H9 (cell line): ENCODE measurements at regions not wholly inside any gene's neighbourhood (a gene's known extent, or its start where the extent isn't known, plus 50 kb on each side); places are given as distances from the start of the nearest gene placed in this dataset.

ENCODE experiments used
- DNase-seq: peaks from one replicate; pipeline ENCODE4 v3.0.0-alpha.2; 2017
- H2AFZ ChIP-seq: one replicate; pipeline ENCODE4 v1.6.1; 2013; ENCODE audit warnings: mild to moderate bottlenecking, low read length, control low read depth, moderate library complexity
- H2AK5ac ChIP-seq: 2 replicates; pipeline ENCODE4 v1.6.1; 2013; ENCODE audit warnings: low read length, control low read depth, mixed read lengths; ENCODE audit not compliant: insufficient read length
- H2BK120ac ChIP-seq: one replicate; pipeline ENCODE4 v1.6.1; 2013; ENCODE audit warnings: low read depth, mild to moderate bottlenecking, low read length, control low read depth, inconsistent platforms; ENCODE audit not compliant: poor library complexity, severe bottlenecking
- H2BK12ac ChIP-seq: 2 replicates; pipeline ENCODE4 v1.6.1; 2013; ENCODE audit warnings: low read length, control low read depth, mixed read lengths, low read depth; ENCODE audit not compliant: insufficient read length
- H2BK15ac ChIP-seq: 2 replicates; pipeline ENCODE4 v1.6.1; 2013; ENCODE audit warnings: low read depth, low read length, control low read depth
- H2BK20ac ChIP-seq: one replicate; pipeline ENCODE4 v1.6.1; 2013; ENCODE audit warnings: low read depth, mild to moderate bottlenecking, low read length, control low read depth, inconsistent platforms; ENCODE audit not compliant: poor library complexity, severe bottlenecking
- H2BK5ac ChIP-seq: 2 replicates; pipeline ENCODE4 v1.6.1; 2013; ENCODE audit warnings: low read length, control low read depth, mixed read lengths; ENCODE audit not compliant: insufficient read length
- H3K14ac ChIP-seq: 2 replicates; pipeline ENCODE4 v1.6.1; 2013; ENCODE audit warnings: low read length, control low read depth; ENCODE audit not compliant: insufficient read depth
- H3K18ac ChIP-seq: 2 replicates; pipeline ENCODE4 v1.6.1; 2013; ENCODE audit warnings: low read depth, mild to moderate bottlenecking, mixed read lengths, low read length, control low read depth; ENCODE audit not compliant: insufficient read length
- H3K23ac ChIP-seq: 2 replicates; pipeline ENCODE4 v1.6.1; 2013; ENCODE audit warnings: low read length, control low read depth, mixed read lengths, low read depth; ENCODE audit not compliant: insufficient read length
- H3K23me2 ChIP-seq: 2 replicates; pipeline ENCODE4 v1.6.1; 2013; ENCODE audit warnings: low read depth, mild to moderate bottlenecking, mixed read lengths, low read length, control low read depth; ENCODE audit not compliant: insufficient read length, poor library complexity, severe bottlenecking
- H3K27ac ChIP-seq: 2 replicates; pipeline ENCODE4 v1.5.1; 2013; ENCODE audit warnings: low read length, control low read depth, mixed read lengths, low read depth; ENCODE audit not compliant: insufficient read length
- H3K27me3 ChIP-seq: 2 replicates; pipeline ENCODE4 v1.6.1; 2013; ENCODE audit warnings: low read length, control low read depth, inconsistent platforms; ENCODE audit not compliant: insufficient read depth
- H3K4ac ChIP-seq: 2 replicates; pipeline ENCODE4 v1.6.1; 2013; ENCODE audit warnings: low read depth, mild to moderate bottlenecking, control low read depth, inconsistent platforms, low read length, moderate library complexity
- H3K4me1 ChIP-seq: 2 replicates; pipeline ENCODE4 v1.6.1; 2013; ENCODE audit warnings: low read length, control low read depth, inconsistent platforms; ENCODE audit not compliant: insufficient read depth
- H3K4me2 ChIP-seq: 2 replicates; pipeline ENCODE4 v1.6.1; 2013; ENCODE audit warnings: low read length, control low read depth, mixed read lengths; ENCODE audit not compliant: insufficient read length, insufficient read depth
- H3K56ac ChIP-seq: 2 replicates; pipeline ENCODE4 v1.6.1; 2013; ENCODE audit warnings: low read depth, mild to moderate bottlenecking, mixed read lengths, low read length, control low read depth; ENCODE audit not compliant: insufficient read length
- H3K79me1 ChIP-seq: 2 replicates; pipeline ENCODE4 v1.6.1; 2013; ENCODE audit warnings: low read depth, mild to moderate bottlenecking, moderate library complexity, low read length, control low read depth, inconsistent platforms; ENCODE audit not compliant: insufficient read depth, poor library complexity, severe bottlenecking
- H3K79me2 ChIP-seq: 2 replicates; pipeline ENCODE4 v1.6.1; 2013; ENCODE audit warnings: low read length, control low read depth, inconsistent platforms; ENCODE audit not compliant: insufficient read depth
- H3K9ac ChIP-seq: 2 replicates; pipeline ENCODE4 v1.6.1; 2013; ENCODE audit warnings: low read length, control low read depth, mixed read lengths; ENCODE audit not compliant: insufficient read length; ENCODE audit errors: extremely low read depth
- H3K9me3 ChIP-seq: one replicate; pipeline ENCODE4 v1.6.1; 2013; ENCODE audit warnings: low read depth, low read length, inconsistent platforms; ENCODE audit not compliant: control insufficient read depth
- H3T11ph ChIP-seq: one replicate; pipeline ENCODE4 v1.6.1; 2013; ENCODE audit warnings: mild to moderate bottlenecking, low read length, control low read depth, inconsistent platforms
- H4K20me1 ChIP-seq: one replicate; pipeline ENCODE4 v1.6.1; 2013; ENCODE audit not compliant: control insufficient read depth, insufficient read length, insufficient read depth
- H4K5ac ChIP-seq: 2 replicates; pipeline ENCODE4 v1.6.1; 2013; ENCODE audit warnings: low read depth, mild to moderate bottlenecking, mixed read lengths, low read length, control low read depth; ENCODE audit not compliant: insufficient read length
- H4K8ac ChIP-seq: replicated peaks from 2 replicates; pipeline ENCODE4 v1.6.1; 2013; ENCODE audit warnings: low read length, control low read depth, mixed read lengths, low read depth; ENCODE audit not compliant: insufficient read length
- H4K91ac ChIP-seq: 2 replicates; pipeline ENCODE4 v1.6.1; 2013; ENCODE audit warnings: low read depth, mild to moderate bottlenecking, moderate library complexity, mixed read lengths, low read length, control low read depth; ENCODE audit not compliant: insufficient read length
- H3K27ac Mint-ChIP-seq, 3 experiments: 2 replicates in 2 of 3; 3 replicates in 1 of 3; pipeline ENCODE4 v1.8.0; 2020 to 2021; ENCODE audit warnings: mixed read lengths in 3 of 3, mild to moderate bottlenecking in 1 of 3, moderate library complexity in 1 of 3
- H3K27me3 Mint-ChIP-seq: 2 replicates; pipeline ENCODE4 v1.8.0; 2021; ENCODE audit warnings: low read depth, mild to moderate bottlenecking, moderate library complexity, mixed read lengths
- H3K36me3 Mint-ChIP-seq, 3 experiments: 2 replicates in 2 of 3; 3 replicates in 1 of 3; pipeline ENCODE4 v1.8.0; 2020 to 2021; ENCODE audit warnings: low read depth in 3 of 3, mixed read lengths in 3 of 3; ENCODE audit not compliant: insufficient read depth in 1 of 3
- H3K4me1 Mint-ChIP-seq, 2 experiments: 2 replicates each; pipeline ENCODE4 v1.8.0; 2020; ENCODE audit warnings: mixed read lengths in 2 of 2
- H3K4me3 Mint-ChIP-seq, 2 experiments: 2 replicates in 1 of 2; 3 replicates in 1 of 2; pipeline ENCODE4 v1.8.0; 2020 to 2021; ENCODE audit warnings: mild to moderate bottlenecking in 2 of 2, mixed read lengths in 2 of 2, moderate library complexity in 1 of 2
- H3K9me3 Mint-ChIP-seq, 2 experiments: 2 replicates in 1 of 2; 3 replicates in 1 of 2; pipeline ENCODE4 v1.8.0; 2020; ENCODE audit warnings: mild to moderate bottlenecking in 2 of 2, mixed read lengths in 2 of 2, moderate library complexity in 1 of 2
- CTCF ChIP-seq: fragments of 200-600 bp; sonication (generic); conservative IDR thresholded peaks from 3 replicates; pipeline ENCODE4 v1.8.0; 2021; ENCODE audit warnings: antibody characterized with exemption, mild to moderate bottlenecking
- WGBS: extraction: QIAGEN DNeasy Blood & Tissue Kit; methylation state at CpG from one replicate; pipeline ENCODE4 v1.1.7; 2013; ENCODE audit warnings: missing lambda C conversion rate, low lambda C conversion rate, mixed read lengths; ENCODE audit not compliant: insufficient read length; ENCODE audit errors: extremely low coverage; 5-methylcytosine and 5-hydroxymethylcytosine counted together

DNA sequence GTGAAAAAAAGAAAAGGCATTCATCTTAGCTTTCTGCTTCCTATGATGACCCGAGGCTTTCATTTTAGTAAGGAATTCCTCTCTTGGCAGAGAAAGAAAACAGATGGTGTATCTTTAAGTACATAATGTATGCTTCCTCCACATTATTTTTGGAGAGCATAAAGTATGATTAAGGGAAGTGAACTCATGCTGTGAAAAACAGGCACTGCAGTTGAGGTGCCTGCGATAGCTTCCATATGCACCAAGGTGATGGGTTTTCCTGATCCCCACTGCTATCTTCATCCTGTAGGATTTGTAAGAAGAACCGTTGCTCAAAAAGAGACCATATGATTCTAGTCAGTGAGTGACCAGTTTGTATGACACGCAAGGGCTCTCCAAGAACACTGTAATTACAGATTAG is 411.5 kb upstream of the MCTP2 start:
- Mint-ChIP-seq H3K4me1 (peaks cover 15 to 17% of the 10 kb centered on the region in 2 experiments), H3K27ac (no peak overlapping the region), H3K4me3 (no peak overlapping the region), H3K36me3 (peaks cover 7 to 16% (median 7%) of the 10 kb centered on the region in 3 experiments; a peak in 5 of 7 replicates), H3K9me3 (peaks cover 12 to 16% of the 10 kb centered on the region in 2 experiments), H3K27me3 (no peaks in the 10 kb centered on the region; the same call in none of the 2 replicates)
- Histone ChIP-seq H2BK20ac (no peak overlapping the region), H2AK5ac (no peak overlapping the region), H4K20me1 (no peaks in the 10 kb centered on the region), H3K4ac (no peak overlapping the region), H2BK5ac (no peak overlapping the region), H3T11ph (no peak overlapping the region), H4K91ac (no peak overlapping the region), H3K9me3 (no peaks in the 10 kb centered on the region), H2BK15ac (no peak overlapping the region), H4K5ac (no peak overlapping the region), H3K79me2 (no peaks in the 10 kb centered on the region), H3K23ac (no peak overlapping the region), H3K9ac (no peak overlapping the region), H2BK12ac (no peak overlapping the region), H3K23me2 (no peaks in the 10 kb centered on the region), H2BK120ac (no peak overlapping the region), H4K8ac (no peak overlapping the region), H3K27ac (no peak overlapping the region), H3K79me1 (no peaks in the 10 kb centered on the region), H2AFZ (no peak overlapping the region), H3K4me2 (no peak overlapping the region), H3K14ac (no peak overlapping the region), H3K27me3 (no peaks in the 10 kb centered on the region), H3K18ac (no peak overlapping the region), H3K56ac (no peak overlapping the region), H3K4me1 (no peaks in the 10 kb centered on the region; the same call in 1 of the 2 replicates)
- no peak for DNase-seq
- WGBS, result no CpG with 5 or more reads among the region's 4 CpGs
- no peak for TF ChIP-seq CTCF
